ENCODE measurements at regions not wholly inside any gene's neighbourhood (a gene's known extent, or its start where the extent isn't known, plus 50 kb on each side); places are given as distances from the start of the nearest gene placed in this dataset.

- H3K4me1 ChIP-seq, result no peaks in the 10 kb centered on the region
- no peaks in the 10 kb centered on the region for H3K27me3 ChIP-seq
- ATAC-seq, result no peak
- H3K9me3 ChIP-seq, result peaks cover 0 to 12% (median 0%) of the 10 kb centered on the region in 11 donors
- H3K36me3 ChIP-seq, result no peaks in the 10 kb centered on the region
- 66 to 78% methylated on average over 3 of the region's 3 CpGs for WGBS, 2 donors
- H3K4me3 ChIP-seq, result no peak overlapping the region
- TF ChIP-seq, protein P1, sequence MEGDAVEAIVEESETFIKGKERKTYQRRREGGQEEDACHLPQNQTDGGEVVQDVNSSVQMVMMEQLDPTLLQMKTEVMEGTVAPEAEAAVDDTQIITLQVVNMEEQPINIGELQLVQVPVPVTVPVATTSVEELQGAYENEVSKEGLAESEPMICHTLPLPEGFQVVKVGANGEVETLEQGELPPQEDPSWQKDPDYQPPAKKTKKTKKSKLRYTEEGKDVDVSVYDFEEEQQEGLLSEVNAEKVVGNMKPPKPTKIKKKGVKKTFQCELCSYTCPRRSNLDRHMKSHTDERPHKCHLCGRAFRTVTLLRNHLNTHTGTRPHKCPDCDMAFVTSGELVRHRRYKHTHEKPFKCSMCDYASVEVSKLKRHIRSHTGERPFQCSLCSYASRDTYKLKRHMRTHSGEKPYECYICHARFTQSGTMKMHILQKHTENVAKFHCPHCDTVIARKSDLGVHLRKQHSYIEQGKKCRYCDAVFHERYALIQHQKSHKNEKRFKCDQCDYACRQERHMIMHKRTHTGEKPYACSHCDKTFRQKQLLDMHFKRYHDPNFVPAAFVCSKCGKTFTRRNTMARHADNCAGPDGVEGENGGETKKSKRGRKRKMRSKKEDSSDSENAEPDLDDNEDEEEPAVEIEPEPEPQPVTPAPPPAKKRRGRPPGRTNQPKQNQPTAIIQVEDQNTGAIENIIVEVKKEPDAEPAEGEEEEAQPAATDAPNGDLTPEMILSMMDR (IDR thresholded peaks at IDR 0.05), result no peak
- no peak for DNase-seq
- intact Hi-C loops (cut with DNase I), result no loop called here
- H3K27ac ChIP-seq, result no peak overlapping the region
Measured at GRCh38 chrX:15055146-15055930, 182.1 kb downstream of the MOSPD2 start.

DNA sequence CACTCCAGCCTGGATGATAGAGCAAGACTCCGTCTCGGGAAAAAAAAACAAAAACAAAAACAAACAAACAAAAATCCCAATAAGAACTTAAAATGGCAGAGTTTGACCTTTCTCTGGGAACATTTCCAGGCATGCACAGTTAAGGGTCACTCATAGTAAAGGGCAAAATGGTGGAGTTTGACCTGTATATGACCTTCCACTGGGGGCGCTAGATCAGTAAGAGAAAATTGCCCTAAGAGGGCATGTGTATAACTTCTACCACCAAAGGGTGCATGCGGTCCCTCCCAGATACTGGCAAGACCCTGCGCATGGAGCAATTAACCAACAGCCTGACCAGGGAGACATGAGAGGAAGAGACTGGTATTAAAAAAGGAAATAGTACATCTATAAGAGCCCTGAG lies 177.2 kb downstream of the MOSPD2 start:
- peaks cover 0 to 12% (median 0%) of the 10 kb centered on the region in 11 donors for H3K9me3 ChIP-seq
- H3K36me3 ChIP-seq, result no peaks in the 10 kb centered on the region
- intact Hi-C loops (cut with DNase I), result no loop called here
- DNase-seq, result no peak
- 88 to 90% methylated on average over 5 of the region's 5 CpGs for WGBS, 2 donors
- TF ChIP-seq, protein P1 (IDR thresholded peaks at IDR 0.05), result no peak
- H3K4me1 ChIP-seq, result no peaks in the 10 kb centered on the region
- no peak overlapping the region for H3K4me3 ChIP-seq
- H3K27ac ChIP-seq, result no peak overlapping the region
- no peaks in the 10 kb centered on the region for H3K27me3 ChIP-seq
- ATAC-seq, result no peak

DNA sequence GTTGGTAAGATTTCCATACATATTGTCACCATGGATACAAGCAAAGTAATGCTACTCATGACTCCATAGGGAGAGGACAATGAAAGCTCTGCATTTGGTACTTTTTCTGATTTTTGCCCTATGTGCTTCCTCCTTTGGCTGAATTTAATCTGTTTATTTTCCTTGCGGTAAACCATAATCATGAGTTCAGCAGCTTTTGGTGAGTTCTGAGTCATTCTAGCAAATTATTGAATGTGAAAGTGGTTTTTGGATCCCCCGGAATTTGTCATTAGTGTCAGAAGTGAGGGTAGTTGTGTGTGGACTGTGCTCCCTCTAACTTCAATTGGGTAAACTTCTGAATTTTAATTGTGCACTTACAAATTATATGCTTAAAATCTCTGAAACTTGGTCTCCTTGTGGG lies 170.3 kb downstream of the MOSPD2 start:
- H3K36me3 ChIP-seq, result no peaks in the 10 kb centered on the region
- ATAC-seq (no peak), DNase-seq (no peak)
- H3K27ac ChIP-seq, result no peak overlapping the region
- TF ChIP-seq, protein P1 (IDR thresholded peaks at IDR 0.05), result no peak
- no peaks in the 10 kb centered on the region for H3K27me3 ChIP-seq
- no peak overlapping the region for H3K4me3 ChIP-seq
- intact Hi-C loops (cut with DNase I), result no loop called here
- H3K9me3 ChIP-seq, result peaks cover 0 to 3% (median 0%) of the 10 kb centered on the region in 11 donors
- 37 to 46% methylated on average over 2 of the region's 2 CpGs for WGBS, 2 donors
- H3K4me1 ChIP-seq, result no peaks in the 10 kb centered on the region

- H3K4me1 ChIP-seq, result no peaks in the 10 kb centered on the region
- intact Hi-C loops (cut with DNase I), result no loop called here
- no peaks in the 10 kb centered on the region for H3K27me3 ChIP-seq
- H3K9me3 ChIP-seq, result peaks cover 0 to 12% (median 0%) of the 10 kb centered on the region in 11 donors
- H3K36me3 ChIP-seq, result no peaks in the 10 kb centered on the region
- DNase-seq (no peak), ATAC-seq (no peak)
- TF ChIP-seq, protein P1 (IDR thresholded peaks at IDR 0.05), result no peak
- no peak overlapping the region for H3K27ac ChIP-seq
- no peak overlapping the region for H3K4me3 ChIP-seq
Measured at GRCh38 chrX:15033917-15034316, 160.7 kb downstream of the MOSPD2 start.

Measured in heart right ventricle (tissue), 16 donors.